GM12878 (cell line): ENCODE measurements at regions not wholly inside any gene's neighbourhood (a gene's known extent, or its start where the extent isn't known, plus 50 kb on each side); places are given as distances from the start of the nearest gene placed in this dataset.

Experiments used
- ATAC-seq: fragments of 200-7000 bp; cut with Tn5 transposase; 3 replicates; pipeline ENCODE4 v1.9.1; 2020; ENCODE audit warnings: mild to moderate bottlenecking, moderate library complexity
- BruUV-seq: library from RNA; stranded (reverse); fragments of 400-500 nt; replicated peaks from 2 replicates; lab custom pipeline; 2021; lab: Mats Ljungman, UMichigan
- CTCF ChIA-PET: fragments of 300-600 bp; sonication (Branson Sonifier 250); formaldehyde crosslinking; extraction: SDS; loops from one replicate; lab custom pipeline; 2021; ENCODE audit warnings: inconsistent platforms; lab: Yijun Ruan, JAX
- POLR2A ChIA-PET: fragments of 350-600 bp; formaldehyde crosslinking; extraction: SDS; loops from one replicate; lab custom pipeline; 2021; ENCODE audit warnings: inconsistent platforms; lab: Charles Lee
- RAD21 ChIA-PET: fragments of 300-600 bp; sonication (Branson Sonifier 250); formaldehyde crosslinking; loops from one replicate; lab custom pipeline; 2023; ENCODE audit warnings: antibody characterized with exemption; ENCODE audit not compliant: unreplicated experiment; lab: Charles Lee
- SMC1A ChIA-PET: fragments of 300-600 bp; sonication (Branson Sonifier 250); formaldehyde crosslinking; loops from one replicate; lab custom pipeline; 2023; ENCODE audit not compliant: unreplicated experiment, uncharacterized antibody; lab: Charles Lee
- DNase-seq: peaks from one replicate; pipeline ENCODE4 v3.0.0-alpha.2; 2011; ENCODE audit warnings: low read depth, low spot score
- FAIRE-seq: peaks from 3 replicates; lab custom pipeline; 2011; peaks lifted over from hg19 to GRCh38; lab: Jason Lieb, UNC
- H2AFZ ChIP-seq: 2 replicates; pipeline ENCODE4 v1.6.0; 2011; ENCODE audit warnings: low read depth, low read length, control low read depth; ENCODE audit not compliant: control insufficient read depth
- H3K27ac ChIP-seq: 2 replicates; pipeline ENCODE4 v1.5.1; 2011; ENCODE audit warnings: control low read depth; ENCODE audit not compliant: control insufficient read depth, insufficient read depth
- H3K27me3 ChIP-seq, 2 experiments: replicated peaks in 1 of 2; 2 replicates each; pipeline versions ENCODE4 v1.6.0 to v1.6.1; 2011; ENCODE audit warnings: low read length in 1 of 2; ENCODE audit not compliant: control insufficient read depth in 2 of 2, insufficient read depth in 2 of 2
- H3K36me3 ChIP-seq, 2 experiments: 2 replicates each; pipeline ENCODE4 v1.5.1; 2011; ENCODE audit warnings: low read length in 1 of 2; ENCODE audit not compliant: control insufficient read depth in 2 of 2, insufficient read depth in 2 of 2
- H3K4me1 ChIP-seq: 2 replicates; pipeline ENCODE4 v1.6.1; 2011; ENCODE audit warnings: mild to moderate bottlenecking, low read length, moderate library complexity, mixed read lengths; ENCODE audit not compliant: control insufficient read depth, insufficient read depth
- H3K4me2 ChIP-seq: 2 replicates; pipeline ENCODE4 v1.6.0; 2011; ENCODE audit warnings: control low read depth; ENCODE audit not compliant: control insufficient read depth, insufficient read depth
- H3K4me3 ChIP-seq: fragments of 200-600 bp; sonication (generic); 2 replicates; pipeline ENCODE4 v1.5.1; 2016
- H3K79me2 ChIP-seq: 2 replicates; pipeline ENCODE4 v1.6.0; 2011; ENCODE audit warnings: low read length; ENCODE audit not compliant: control insufficient read depth, insufficient read depth
- H3K9ac ChIP-seq: 2 replicates; pipeline ENCODE4 v1.8.0; 2011; ENCODE audit warnings: low read length, control low read depth, mixed read lengths; ENCODE audit not compliant: control insufficient read depth, insufficient read depth
- H3K9me3 ChIP-seq: replicated peaks from 3 replicates; pipeline ENCODE4 v1.5.1; 2011; ENCODE audit warnings: mild to moderate bottlenecking, low read length; ENCODE audit not compliant: control insufficient read depth, insufficient read depth
- H4K20me1 ChIP-seq: 2 replicates; pipeline ENCODE4 v1.6.0; 2011; ENCODE audit not compliant: control insufficient read depth, insufficient read depth
- CEBPB ChIP-seq, 2 experiments: fragments of 150-350 bp in 1 of 2; IDR thresholded peaks; 2 replicates each; pipeline ENCODE4 v1.6.1; 2012 to 2014; ENCODE audit warnings: low read depth in 2 of 2, low read length in 2 of 2, borderline replicate concordance in 1 of 2, inconsistent platforms in 1 of 2
- CHD1 ChIP-seq: IDR thresholded peaks from 2 replicates; pipeline ENCODE4 v1.6.1; 2012; ENCODE audit warnings: low read depth, low read length, improper control_type of control experiment
- EED ChIP-seq: sonication (generic); IDR thresholded peaks from 2 replicates; pipeline ENCODE4 v1.6.1; 2016; ENCODE audit warnings: antibody characterized with exemption, low read depth
- EP300 ChIP-seq, 2 experiments: fragments of 150-350 bp in 1 of 2; IDR thresholded peaks; 2 replicates each; pipeline ENCODE4 v1.6.1; 2011 to 2012; ENCODE audit warnings: low read depth in 2 of 2, low read length in 2 of 2, borderline replicate concordance in 1 of 2, improper control_type of control experiment in 1 of 2, inconsistent platforms in 1 of 2; ENCODE audit not compliant: control insufficient read depth in 1 of 2
- ESRRA ChIP-seq: IDR thresholded peaks from 2 replicates; pipeline ENCODE4 v1.6.1; 2012; ENCODE audit warnings: mild to moderate bottlenecking, low read length, improper control_type of control experiment
- ETV6 ChIP-seq, 2 experiments: fragments of 450-650 bp in 1 of 2; IDR thresholded peaks in 1 of 2; conservative IDR thresholded peaks in 1 of 2; 2 replicates each; pipeline ENCODE4 v1.6.1; 2014; ENCODE audit warnings: antibody characterized with exemption in 1 of 2, borderline replicate concordance in 1 of 2, low read depth in 1 of 2, mild to moderate bottlenecking in 1 of 2, moderate library complexity in 1 of 2
- FOXM1 ChIP-seq: IDR thresholded peaks from 2 replicates; pipeline ENCODE4 v1.6.1; 2012; ENCODE audit warnings: low read depth, mild to moderate bottlenecking, inconsistent platforms, low read length, moderate library complexity
- IKZF2 ChIP-seq, 2 experiments: fragments of 450-650 bp; IDR thresholded peaks; 2 replicates each; pipeline ENCODE4 v1.6.1; 2017; ENCODE audit warnings: mild to moderate bottlenecking in 2 of 2, moderate library complexity in 2 of 2
- JUNB ChIP-seq: IDR thresholded peaks from 2 replicates; pipeline ENCODE4 v1.6.1; 2016; ENCODE audit warnings: antibody characterized with exemption, mild to moderate bottlenecking
- KLF5 ChIP-seq: fragments of 450-650 bp; IDR thresholded peaks from 2 replicates; pipeline ENCODE4 v1.6.1; 2014; ENCODE audit warnings: mild to moderate bottlenecking; ENCODE audit not compliant: partially characterized antibody
- MEF2B ChIP-seq: fragments of 450-650 bp; IDR thresholded peaks from 2 replicates; pipeline ENCODE4 v1.6.1; 2018; ENCODE audit warnings: mild to moderate bottlenecking, moderate library complexity; ENCODE audit not compliant: partially characterized antibody, poor library complexity, severe bottlenecking
- MTA2 ChIP-seq: fragments of 450-650 bp; IDR thresholded peaks from 2 replicates; pipeline ENCODE4 v1.6.1; 2016; ENCODE audit warnings: low read depth, mild to moderate bottlenecking, moderate library complexity
- NFIC ChIP-seq: IDR thresholded peaks from 2 replicates; pipeline ENCODE4 v1.6.1; 2012; ENCODE audit warnings: low read depth, mild to moderate bottlenecking, inconsistent platforms, low read length, moderate library complexity
- NR2C1 ChIP-seq: fragments of 450-650 bp; IDR thresholded peaks from 2 replicates; pipeline ENCODE4 v1.6.1; 2017; ENCODE audit warnings: antibody characterized with exemption, mild to moderate bottlenecking, moderate library complexity
- NR2F1 ChIP-seq: fragments of 450-650 bp; conservative IDR thresholded peaks from 2 replicates; pipeline ENCODE4 v1.6.1; 2017; ENCODE audit warnings: mild to moderate bottlenecking
- PAX5 ChIP-seq: IDR thresholded peaks from 2 replicates; pipeline ENCODE4 v1.6.1; 2011; ENCODE audit warnings: low read depth, low read length, borderline replicate concordance
- SIN3A ChIP-seq: IDR thresholded peaks from 2 replicates; pipeline ENCODE4 v1.6.1; 2012; ENCODE audit warnings: low read depth, low read length, improper control_type of control experiment
- SREBF2 ChIP-seq: IDR thresholded peaks from 2 replicates; pipeline ENCODE4 v1.6.1; 2012; ENCODE audit warnings: mild to moderate bottlenecking, low read length
- TARDBP ChIP-seq: IDR thresholded peaks from 2 replicates; pipeline ENCODE4 v1.6.1; 2016; ENCODE audit warnings: borderline replicate concordance
- TCF12 ChIP-seq: IDR thresholded peaks from 2 replicates; pipeline ENCODE4 v1.6.1; 2011; ENCODE audit warnings: low read depth, mild to moderate bottlenecking, low read length
- TCF3 ChIP-seq: IDR thresholded peaks from 2 replicates; pipeline ENCODE4 v1.6.1; 2012; ENCODE audit warnings: low read depth, mild to moderate bottlenecking, low read length, borderline replicate concordance; ENCODE audit not compliant: insufficient read depth
- TCF7 ChIP-seq: IDR thresholded peaks from 2 replicates; pipeline ENCODE4 v1.6.1; 2014; ENCODE audit warnings: antibody characterized with exemption, borderline replicate concordance
- WGBS: methylation state at CpG from one replicate; pipeline ENCODE4 v1.1.6; 2016; ENCODE audit warnings: low lambda C conversion rate; ENCODE audit not compliant: insufficient replicate concordance, insufficient coverage; ENCODE audit errors: missing lambda C conversion rate; 5-methylcytosine and 5-hydroxymethylcytosine counted together
- in situ Hi-C: fragments of 300-500 bp; cut with MboI; formaldehyde crosslinking; loops from 9 replicates; pipeline ENCODE4 v1.14.3; 2018; ENCODE audit warnings: mixed read lengths
- intact Hi-C: fragments of 100-400 bp; cut with micrococcal nuclease; formaldehyde crosslinking; loops from one replicate; pipeline ENCODE4 v1.14.2; 2022; ENCODE audit not compliant: unreplicated experiment
- TF ChIP-seq, protein P1 (sequence below): IDR thresholded peaks from 2 replicates; pipeline ENCODE4 v1.6.1; 2011; ENCODE audit warnings: borderline replicate concordance, low read depth, mild to moderate bottlenecking, moderate library complexity, low read length; ENCODE audit not compliant: insufficient read depth, poor library complexity, severe bottlenecking
- TF ChIP-seq, protein P2 (sequence below): fragments of 450-650 bp; IDR thresholded peaks from 2 replicates; pipeline ENCODE4 v1.6.1; 2017; ENCODE audit warnings: borderline replicate concordance

DNA sequence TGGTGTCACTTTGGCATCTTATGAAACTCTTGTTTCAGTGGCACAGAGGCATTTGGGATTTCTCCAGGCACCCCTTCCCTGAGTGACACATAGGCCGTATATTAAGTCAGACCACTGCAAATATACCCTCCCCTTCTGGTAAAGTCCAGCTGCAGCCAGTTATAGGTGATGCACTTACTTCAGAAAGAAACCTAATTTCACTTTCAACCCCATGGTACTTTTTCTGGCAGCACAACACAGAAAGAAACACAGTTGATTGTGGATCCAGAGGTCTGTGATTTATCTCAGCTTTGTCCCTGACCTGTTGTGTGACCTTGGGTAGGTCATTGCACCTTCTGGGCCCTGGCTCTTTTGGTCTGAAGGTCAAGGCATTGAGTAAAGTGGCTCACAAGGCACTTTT lies 173.2 kb downstream of the BUB3 start:
- peak overlapping the region; percentile 40 for H3K27ac ChIP-seq
- H3K4me2 ChIP-seq: peak overlapping the region; percentile 55; the same call in 1 of the 2 replicates
- DNase-seq: peak; percentile 69
- SMC1A ChIA-PET: interaction anchor here (1.0 kb wide), 1 partner anchor 65 kb away, joined by 3 read pairs; no protein-coding TSS in a partner anchor
- peaks cover 8% of the 10 kb centered on the region; the same call in 2 of the 3 replicates for H3K9me3 ChIP-seq
- H3K27me3 ChIP-seq: no peaks in the 10 kb centered on the region
- POLR2A ChIA-PET: no interaction called here
- H2AFZ ChIP-seq: no peak overlapping the region
- no peak overlapping the region for H3K4me3 ChIP-seq
- BruUV-seq: no TSS peak
- peak; percentile 89 for ATAC-seq
- RAD21 ChIA-PET: no interaction called here
- H3K4me1 ChIP-seq: peaks cover 48% of the 10 kb centered on the region
- WGBS: 0% methylated on average over 1 of the region's 1 CpG
- peak; percentile 83 for FAIRE-seq
- H3K79me2 ChIP-seq: no peaks in the 10 kb centered on the region
- intact Hi-C loops: loop anchor here (2.0 kb wide), 1 partner anchor 65 kb away; no protein-coding TSS in a partner anchor
- CTCF ChIA-PET: interaction anchor here (0.7 kb wide), 1 partner anchor 13 kb away, joined by 3 read pairs; no protein-coding TSS in a partner anchor
- no peaks in the 10 kb centered on the region for H3K36me3 ChIP-seq
- no peak overlapping the region for H3K9ac ChIP-seq
- in situ Hi-C loops: no loop called here
- H4K20me1 ChIP-seq: no peaks in the 10 kb centered on the region
- TF ChIP-seq NR2F1 (peak; percentile 95), SREBF2 (no peak), TCF7 (0 out of 2 replicates have a peak, but pooled peaks have one; percentile 31), TCF12 (peak; percentile 82), CHD1 (no peak), EED (peak; percentile 88), SIN3A (no peak), EP300 (IDR thresholded peaks at IDR 0.05; ENCODE audit: borderline replicate concordance in 1 of 2, control insufficient read depth in 1 of 2, low read depth in 2 of 2, low read length in 2 of 2) (peak; percentile 56 to 68; a peak in 2 of 4 replicates), NR2C1 (peak; percentile 35; the same call in 1 of the 2 replicates), MEF2B (peak; percentile 40), IKZF2 (IDR thresholded peaks at IDR 0.05) (peak; percentile 58 to 77; a peak in 3 of 4 replicates), TCF3 (0 out of 2 replicates have a peak, but pooled peaks have one; percentile 34), KLF5 (no peak), TARDBP (no peak), FOXM1 (peak; percentile 77), CEBPB (IDR thresholded peaks at IDR 0.05; ENCODE audit: borderline replicate concordance in 1 of 2, low read depth in 2 of 2, low read length in 2 of 2) (peak in 1 of 2 experiments; percentile 52; a peak in 1 of 4 replicates), JUNB (peak; percentile 51; the same call in 1 of the 2 replicates), NFIC (peak; percentile 77; the same call in 1 of the 2 replicates), PAX5 (peak; percentile 58; the same call in 1 of the 2 replicates), ESRRA (peak; percentile 98; the same call in 1 of the 2 replicates), MTA2 (peak; percentile 44; the same call in 1 of the 2 replicates), ETV6 (conservative IDR thresholded peaks at IDR 0.05 in 1 of 2, IDR thresholded peaks at IDR 0.05 in 1 of 2; ENCODE audit: borderline replicate concordance in 1 of 2, low read depth in 1 of 2) (peak in 1 of 2 experiments; percentile 37; a peak in 1 of 4 replicates)
- TF ChIP-seq, protein P1, sequence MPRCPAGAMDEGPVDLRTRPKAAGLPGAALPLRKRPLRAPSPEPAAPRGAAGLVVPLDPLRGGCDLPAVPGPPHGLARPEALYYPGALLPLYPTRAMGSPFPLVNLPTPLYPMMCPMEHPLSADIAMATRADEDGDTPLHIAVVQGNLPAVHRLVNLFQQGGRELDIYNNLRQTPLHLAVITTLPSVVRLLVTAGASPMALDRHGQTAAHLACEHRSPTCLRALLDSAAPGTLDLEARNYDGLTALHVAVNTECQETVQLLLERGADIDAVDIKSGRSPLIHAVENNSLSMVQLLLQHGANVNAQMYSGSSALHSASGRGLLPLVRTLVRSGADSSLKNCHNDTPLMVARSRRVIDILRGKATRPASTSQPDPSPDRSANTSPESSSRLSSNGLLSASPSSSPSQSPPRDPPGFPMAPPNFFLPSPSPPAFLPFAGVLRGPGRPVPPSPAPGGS: peak; percentile 45
- TF ChIP-seq, protein P2, sequence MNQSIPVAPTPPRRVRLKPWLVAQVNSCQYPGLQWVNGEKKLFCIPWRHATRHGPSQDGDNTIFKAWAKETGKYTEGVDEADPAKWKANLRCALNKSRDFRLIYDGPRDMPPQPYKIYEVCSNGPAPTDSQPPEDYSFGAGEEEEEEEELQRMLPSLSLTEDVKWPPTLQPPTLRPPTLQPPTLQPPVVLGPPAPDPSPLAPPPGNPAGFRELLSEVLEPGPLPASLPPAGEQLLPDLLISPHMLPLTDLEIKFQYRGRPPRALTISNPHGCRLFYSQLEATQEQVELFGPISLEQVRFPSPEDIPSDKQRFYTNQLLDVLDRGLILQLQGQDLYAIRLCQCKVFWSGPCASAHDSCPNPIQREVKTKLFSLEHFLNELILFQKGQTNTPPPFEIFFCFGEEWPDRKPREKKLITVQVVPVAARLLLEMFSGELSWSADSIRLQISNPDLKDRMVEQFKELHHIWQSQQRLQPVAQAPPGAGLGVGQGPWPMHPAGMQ: no peak
